ENCODE measurements at regions not wholly inside any gene's neighbourhood (a gene's known extent, or its start where the extent isn't known, plus 50 kb on each side); places are given as distances from the start of the nearest gene placed in this dataset.

DNA sequence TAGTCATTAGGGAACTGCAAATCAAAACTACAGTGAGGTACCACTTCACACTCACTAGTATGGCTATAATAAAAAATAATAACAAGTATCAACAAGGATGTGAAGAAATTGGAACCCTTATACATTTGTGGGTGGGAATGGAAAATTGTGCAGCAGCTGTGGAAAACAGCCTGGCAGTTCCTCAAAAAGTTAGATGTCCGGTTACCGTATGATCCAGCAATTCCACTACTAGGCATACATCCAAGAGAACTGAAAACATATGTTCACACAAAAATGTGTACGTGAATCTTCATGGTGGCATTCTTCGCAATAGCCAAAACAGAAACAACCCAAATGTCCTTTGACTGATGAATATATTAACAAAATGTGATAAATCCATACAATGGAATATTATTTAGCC, 187.9 kb upstream of the LYSMD4 start:
- no peaks in the 10 kb centered on the region for H3K36me3 ChIP-seq (ENCODE audit: insufficient read depth, low read length)
- Mint-ChIP-seq H3K36me3 (no peaks in the 10 kb centered on the region), H3K27ac (no peak overlapping the region), H3K4me3 (no peak overlapping the region), H3K4me1 (peaks cover 7 to 9% (median 8%) of the 10 kb centered on the region in 3 donors), H3K9me3 (no peaks in the 10 kb centered on the region), H3K27me3 (peaks cover 17 to 58% of the 10 kb centered on the region in 2 donors)
- H3K4me1 ChIP-seq (ENCODE audit: insufficient read depth, low read length): peaks cover 5% of the 10 kb centered on the region
- H3K27me3 ChIP-seq (ENCODE audit: insufficient read depth, low read length, poor library complexity, severe bottlenecking): no peaks in the 10 kb centered on the region
- H3K27ac ChIP-seq (ENCODE audit: low read depth, low read length): no peak overlapping the region
- DNase-seq: no peak
- ChIA-PET CTCF (no interaction called here), POLR2A (no interaction called here)
- H3K4me3 ChIP-seq (ENCODE audit: low read length): no peak overlapping the region
- no peaks in the 10 kb centered on the region for H3K9me3 ChIP-seq (ENCODE audit: low read length)

DNA sequence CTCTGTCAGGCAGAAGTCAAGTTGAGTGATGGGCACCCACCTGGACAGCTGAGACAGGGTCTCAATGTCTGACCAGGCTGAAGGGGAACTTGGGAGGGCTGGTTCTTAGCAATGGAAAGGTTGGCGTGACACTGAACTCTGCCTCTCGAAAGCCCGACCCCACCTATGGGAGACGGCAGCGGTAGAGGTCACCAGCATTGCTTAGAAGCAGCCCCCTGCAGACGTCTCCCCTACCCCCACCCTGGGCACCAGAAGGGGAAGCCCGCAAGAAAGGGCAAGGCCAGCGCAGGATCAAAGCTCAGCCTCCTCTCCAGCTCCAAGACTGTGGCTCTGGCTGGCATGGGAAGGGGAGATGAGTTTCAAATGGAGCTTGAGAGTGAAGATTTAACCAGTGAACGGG, 184.8 kb upstream of the LYSMD4 start:
- Mint-ChIP-seq H3K4me3 (no peak overlapping the region), H3K9me3 (no peaks in the 10 kb centered on the region), H3K36me3 (no peaks in the 10 kb centered on the region), H3K27ac (no peak overlapping the region), H3K27me3 (peaks cover 11 to 54% of the 10 kb centered on the region in 2 donors), H3K4me1 (no peaks in the 10 kb centered on the region)
- Histone ChIP-seq H3K4me3 (ENCODE audit: low read length) (no peak overlapping the region), H3K9me3 (ENCODE audit: low read length) (no peaks in the 10 kb centered on the region), H3K27me3 (ENCODE audit: insufficient read depth, low read length, poor library complexity, severe bottlenecking) (no peaks in the 10 kb centered on the region), H3K27ac (ENCODE audit: low read depth, low read length) (no peak overlapping the region), H3K36me3 (ENCODE audit: insufficient read depth, low read length) (no peaks in the 10 kb centered on the region), H3K4me1 (ENCODE audit: insufficient read depth, low read length) (no peaks in the 10 kb centered on the region)
- ChIA-PET CTCF (interaction anchor here (0.6 kb wide), 1 partner anchor 655 kb away, joined by 3 read pairs; no protein-coding TSS in a partner anchor), POLR2A (no interaction called here)
- no peak for DNase-seq

DNA sequence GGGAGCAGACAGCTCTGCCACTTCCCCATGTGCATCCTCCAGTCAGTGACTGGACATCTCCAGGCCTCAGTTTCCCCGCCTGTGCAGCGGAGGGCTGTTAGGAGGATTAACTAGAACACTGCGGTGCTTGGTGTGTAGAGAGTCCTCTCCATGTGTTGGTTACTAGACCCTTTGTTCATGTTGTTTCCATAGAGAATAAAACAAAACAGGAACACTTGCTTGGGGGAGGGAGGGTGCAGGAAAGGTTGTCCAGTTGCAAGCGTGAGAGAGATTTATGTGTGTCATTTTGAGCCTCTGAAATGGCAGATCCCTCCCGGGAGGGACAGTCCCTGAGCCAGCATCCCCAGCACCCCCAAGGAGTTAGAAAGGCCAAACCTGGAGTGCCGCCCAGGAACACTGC, 184.0 kb upstream of the LYSMD4 start:
- H3K9me3 Mint-ChIP-seq: no peaks in the 10 kb centered on the region
- no peaks in the 10 kb centered on the region for H3K4me1 ChIP-seq (ENCODE audit: insufficient read depth, low read length)
- no peak overlapping the region for H3K27ac Mint-ChIP-seq
- DNase-seq: no peak
- H3K4me3 Mint-ChIP-seq: no peak overlapping the region
- no peaks in the 10 kb centered on the region for H3K27me3 ChIP-seq (ENCODE audit: insufficient read depth, low read length, poor library complexity, severe bottlenecking)
- ChIA-PET CTCF (no interaction called here), POLR2A (no interaction called here)
- no peak overlapping the region for H3K4me3 ChIP-seq (ENCODE audit: low read length)
- H3K4me1 Mint-ChIP-seq: no peaks in the 10 kb centered on the region
- H3K36me3 ChIP-seq (ENCODE audit: insufficient read depth, low read length): no peaks in the 10 kb centered on the region
- no peak overlapping the region for H3K27ac ChIP-seq (ENCODE audit: low read depth, low read length)
- no peaks in the 10 kb centered on the region for H3K9me3 ChIP-seq (ENCODE audit: low read length)
- no peaks in the 10 kb centered on the region for H3K36me3 Mint-ChIP-seq
- peaks cover 9 to 51% of the 10 kb centered on the region in 2 donors for H3K27me3 Mint-ChIP-seq

DNA sequence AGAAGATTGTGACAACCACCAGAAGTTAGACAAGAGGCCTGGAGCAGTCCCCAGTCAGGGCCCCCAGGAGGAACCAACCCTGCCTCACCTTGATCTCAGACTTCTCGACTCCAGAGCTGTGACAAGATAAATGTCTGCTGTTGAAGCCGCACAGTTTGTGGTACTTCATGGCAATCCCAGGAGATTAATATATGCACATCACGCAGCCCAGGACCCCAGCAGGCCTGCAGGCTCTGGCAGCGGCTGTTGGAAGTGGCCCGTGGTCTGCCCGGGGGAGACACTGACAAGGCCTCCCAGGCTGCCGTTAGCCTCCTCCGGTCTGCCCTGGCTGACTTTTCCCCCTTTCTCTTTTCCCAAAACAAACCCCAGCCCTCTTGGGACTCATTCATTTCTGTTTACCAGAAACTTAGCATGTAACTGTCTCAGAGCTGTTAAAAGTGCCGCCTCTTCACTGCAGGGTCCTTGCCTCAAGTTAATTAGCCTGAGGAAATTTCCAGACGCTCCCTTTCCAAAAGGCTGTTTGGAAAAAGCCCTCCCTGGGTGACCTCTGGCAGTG, 183.5 kb upstream of the LYSMD4 start:
- Histone ChIP-seq H3K9me3 (ENCODE audit: low read length) (no peaks in the 10 kb centered on the region), H3K27me3 (ENCODE audit: insufficient read depth, low read length, poor library complexity, severe bottlenecking) (no peaks in the 10 kb centered on the region), H3K27ac (ENCODE audit: low read depth, low read length) (no peak overlapping the region), H3K4me1 (ENCODE audit: insufficient read depth, low read length) (no peaks in the 10 kb centered on the region), H3K4me3 (ENCODE audit: low read length) (no peak overlapping the region), H3K36me3 (ENCODE audit: insufficient read depth, low read length) (no peaks in the 10 kb centered on the region)
- Mint-ChIP-seq H3K36me3 (no peaks in the 10 kb centered on the region), H3K9me3 (no peaks in the 10 kb centered on the region), H3K4me1 (no peaks in the 10 kb centered on the region), H3K4me3 (no peak overlapping the region), H3K27ac (no peak overlapping the region), H3K27me3 (peaks cover 9 to 47% of the 10 kb centered on the region in 2 donors)
- no peak for DNase-seq
- CTCF ChIA-PET: no interaction called here
- POLR2A ChIA-PET: no interaction called here

DNA sequence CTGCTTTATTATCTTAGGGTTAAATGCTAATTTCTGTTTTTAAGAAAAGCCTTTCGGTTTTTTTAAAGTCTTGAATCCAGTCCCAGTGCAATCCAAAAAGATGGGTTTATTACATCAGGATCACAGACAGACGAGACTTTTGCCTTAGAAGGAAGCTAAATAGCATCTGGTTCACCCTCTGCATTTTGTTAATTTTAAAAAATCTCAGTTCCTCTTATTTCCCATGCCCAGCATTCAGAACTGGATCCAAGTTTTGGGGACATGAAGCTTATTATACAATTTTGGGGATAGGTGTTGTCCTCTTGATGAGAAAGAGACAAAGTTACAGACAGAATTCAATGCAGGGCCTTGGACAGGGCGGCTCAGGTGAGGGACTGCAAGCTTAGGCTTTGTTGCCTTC, 181.5 kb upstream of the LYSMD4 start:
- Histone ChIP-seq H3K4me3 (ENCODE audit: low read length) (no peak overlapping the region), H3K4me1 (ENCODE audit: insufficient read depth, low read length) (no peaks in the 10 kb centered on the region), H3K9me3 (ENCODE audit: low read length) (no peaks in the 10 kb centered on the region), H3K36me3 (ENCODE audit: insufficient read depth, low read length) (no peaks in the 10 kb centered on the region), H3K27ac (ENCODE audit: low read depth, low read length) (no peak overlapping the region), H3K27me3 (ENCODE audit: insufficient read depth, low read length, poor library complexity, severe bottlenecking) (no peaks in the 10 kb centered on the region)
- DNase-seq: no peak
- Mint-ChIP-seq H3K36me3 (no peaks in the 10 kb centered on the region), H3K27ac (no peak overlapping the region), H3K4me3 (no peak overlapping the region), H3K27me3 (peaks cover 6 to 36% of the 10 kb centered on the region in 2 donors), H3K4me1 (no peaks in the 10 kb centered on the region), H3K9me3 (no peaks in the 10 kb centered on the region)
- CTCF ChIA-PET: interaction anchor here (0.9 kb wide), 1 partner anchor 435 kb away, joined by 3 read pairs; no protein-coding TSS in a partner anchor
- POLR2A ChIA-PET: no interaction called here

DNA sequence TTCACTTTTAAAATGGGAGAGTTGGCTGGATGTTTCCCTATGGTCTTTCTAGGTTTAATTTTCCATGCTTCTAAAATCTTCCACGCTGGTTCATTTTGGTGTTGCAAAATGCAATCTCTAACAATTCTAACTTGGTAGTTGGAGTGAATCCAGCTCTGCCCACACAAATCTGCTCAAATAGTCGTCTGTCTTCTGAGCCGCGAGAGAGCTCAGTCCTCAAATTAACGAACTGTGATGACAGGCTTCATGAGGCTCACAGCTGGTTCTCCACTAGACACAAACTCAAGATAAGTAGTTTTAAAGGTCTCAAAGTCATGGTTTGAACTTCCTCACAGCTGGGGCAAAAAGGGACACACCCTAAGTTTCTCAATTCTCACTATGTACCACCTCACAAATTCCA, 178.6 kb upstream of the LYSMD4 start:
- no peak overlapping the region for H3K4me3 Mint-ChIP-seq
- H3K36me3 Mint-ChIP-seq: no peaks in the 10 kb centered on the region
- H3K27me3 Mint-ChIP-seq: peaks cover 1 to 14% of the 10 kb centered on the region in 2 donors
- H3K27ac Mint-ChIP-seq: peak overlapping the region in 1 of 8 donors; percentile 70
- Histone ChIP-seq H3K27me3 (ENCODE audit: insufficient read depth, low read length, poor library complexity, severe bottlenecking) (no peaks in the 10 kb centered on the region), H3K9me3 (ENCODE audit: low read length) (no peaks in the 10 kb centered on the region), H3K4me3 (ENCODE audit: low read length) (no peak overlapping the region), H3K36me3 (ENCODE audit: insufficient read depth, low read length) (no peaks in the 10 kb centered on the region), H3K27ac (ENCODE audit: low read depth, low read length) (no peak overlapping the region), H3K4me1 (ENCODE audit: insufficient read depth, low read length) (no peaks in the 10 kb centered on the region)
- ChIA-PET CTCF (no interaction called here), POLR2A (no interaction called here)
- no peaks in the 10 kb centered on the region for H3K4me1 Mint-ChIP-seq
- no peaks in the 10 kb centered on the region for H3K9me3 Mint-ChIP-seq
- DNase-seq: no peak

DNA sequence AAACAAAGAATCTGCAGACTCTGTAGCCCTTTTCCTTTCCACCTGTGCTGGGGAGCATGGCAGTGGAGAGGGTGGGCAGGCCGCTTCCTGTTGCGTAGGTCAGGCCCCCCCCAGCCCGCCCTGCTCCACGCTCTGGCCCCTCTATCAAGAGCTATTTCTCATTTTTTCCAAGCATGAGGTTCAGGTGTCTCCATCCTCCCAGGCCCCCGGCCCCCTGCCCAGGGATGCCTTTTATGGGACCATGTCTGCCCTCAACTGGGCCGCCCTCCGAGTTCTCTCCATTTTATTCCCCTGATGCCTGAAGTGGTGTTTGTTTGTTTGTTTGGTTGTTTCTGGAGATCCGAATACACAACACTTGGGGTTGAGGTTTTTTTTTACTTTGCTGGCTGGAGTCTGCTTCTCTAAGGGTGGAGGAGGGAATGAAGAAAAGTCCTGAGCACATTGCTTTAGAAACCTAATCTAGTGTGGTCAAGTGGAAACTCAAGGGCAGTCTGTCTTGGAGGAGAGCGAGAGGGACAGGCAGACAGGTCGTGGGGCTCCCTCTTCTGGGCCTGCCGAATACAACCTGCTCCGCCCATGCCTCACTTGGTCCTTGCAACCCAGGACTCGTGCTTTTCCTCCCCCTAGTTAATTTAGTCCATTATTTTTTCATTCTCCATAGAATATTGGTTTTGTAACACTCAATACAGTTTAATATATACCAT, 176.5 kb upstream of the LYSMD4 start:
- ChIA-PET CTCF (no interaction called here), POLR2A (no interaction called here)
- Mint-ChIP-seq H3K27me3 (peaks cover 3 to 5% of the 10 kb centered on the region in 2 donors), H3K27ac (peak overlapping the region in 1 of 8 donors; percentile 19), H3K4me3 (peak overlapping the region in 1 of 7 donors; percentile 44), H3K9me3 (no peaks in the 10 kb centered on the region), H3K4me1 (no peaks in the 10 kb centered on the region), H3K36me3 (no peaks in the 10 kb centered on the region)
- Histone ChIP-seq H3K9me3 (ENCODE audit: low read length) (no peaks in the 10 kb centered on the region), H3K27ac (ENCODE audit: low read depth, low read length) (no peak overlapping the region), H3K27me3 (ENCODE audit: insufficient read depth, low read length, poor library complexity, severe bottlenecking) (no peaks in the 10 kb centered on the region), H3K4me1 (ENCODE audit: insufficient read depth, low read length) (no peaks in the 10 kb centered on the region), H3K4me3 (ENCODE audit: low read length) (no peak overlapping the region), H3K36me3 (ENCODE audit: insufficient read depth, low read length) (no peaks in the 10 kb centered on the region)
- DNase-seq: no peak

DNA sequence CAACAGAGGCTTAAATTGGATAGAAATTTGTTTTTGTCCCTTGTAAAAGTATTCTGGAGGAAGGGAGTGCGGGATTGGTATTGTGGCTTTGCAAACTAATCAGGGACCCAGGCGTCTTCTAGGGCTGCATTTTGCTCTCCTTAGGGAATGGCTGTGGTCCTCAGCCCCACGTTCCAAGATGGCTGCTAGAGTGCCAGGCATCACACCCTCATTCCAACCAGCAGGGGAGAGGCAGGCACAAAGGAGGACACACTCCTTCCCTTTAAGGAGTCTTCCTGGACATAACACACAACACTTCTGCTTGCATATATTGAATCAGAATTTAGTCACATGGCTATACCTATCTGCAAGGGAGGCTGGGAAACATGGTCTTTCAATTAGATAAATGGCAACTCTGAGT, 174.5 kb upstream of the LYSMD4 start:
- H3K4me1 ChIP-seq (ENCODE audit: insufficient read depth, low read length): no peaks in the 10 kb centered on the region
- H3K4me1 Mint-ChIP-seq: no peaks in the 10 kb centered on the region
- H3K4me3 ChIP-seq (ENCODE audit: low read length): no peak overlapping the region
- peak overlapping the region in 1 of 8 donors; percentile 83 for H3K27ac Mint-ChIP-seq
- CTCF ChIA-PET: no interaction called here
- POLR2A ChIA-PET: no interaction called here
- no peaks in the 10 kb centered on the region for H3K27me3 ChIP-seq (ENCODE audit: insufficient read depth, low read length, poor library complexity, severe bottlenecking)
- H3K9me3 ChIP-seq (ENCODE audit: low read length): no peaks in the 10 kb centered on the region
- peaks cover 3 to 5% of the 10 kb centered on the region in 2 donors for H3K27me3 Mint-ChIP-seq
- no peak for DNase-seq
- H3K4me3 Mint-ChIP-seq: no peak overlapping the region
- no peak overlapping the region for H3K27ac ChIP-seq (ENCODE audit: low read depth, low read length)
- H3K9me3 Mint-ChIP-seq: no peaks in the 10 kb centered on the region
- H3K36me3 Mint-ChIP-seq: no peaks in the 10 kb centered on the region
- no peaks in the 10 kb centered on the region for H3K36me3 ChIP-seq (ENCODE audit: insufficient read depth, low read length)
